HG03060 (cell line): ENCODE measurements at regions not wholly inside any gene's neighbourhood (a gene's known extent, or its start where the extent isn't known, plus 50 kb on each side); places are given as distances from the start of the nearest gene placed in this dataset.
"Not testable (repeated sequence)": the region's sequence is repeated elsewhere in the genome, so short reads cannot be mapped to it uniquely, and the experiment has no call there.

Experiments used
- ATAC-seq: cut with Tn5 transposase; IDR thresholded peaks from one replicate; pipeline ENCODE4 v1.9.1; 2021; ENCODE audit warnings: low read depth, moderate number of reproducible peaks; ENCODE audit not compliant: unreplicated experiment

DNA sequence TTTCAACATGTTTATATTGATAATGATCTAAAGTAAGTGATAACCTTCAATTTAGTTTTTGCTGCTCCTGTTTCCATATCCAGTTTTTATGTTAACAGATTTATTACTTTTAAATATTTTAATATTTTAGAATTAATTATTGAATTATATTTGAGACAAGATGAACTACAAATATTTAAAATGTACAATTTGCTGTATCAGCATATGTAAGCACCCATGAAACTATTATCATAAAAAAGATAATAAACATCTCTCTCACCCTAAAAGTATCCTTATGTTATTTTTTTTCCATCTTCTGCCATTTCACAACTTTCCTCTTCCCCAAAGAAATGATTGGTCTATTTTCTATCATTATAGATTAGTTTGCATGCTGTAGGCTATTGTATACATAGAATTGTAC, 1426.6 kb upstream of the PRR20A start:
- no peak for ATAC-seq

DNA sequence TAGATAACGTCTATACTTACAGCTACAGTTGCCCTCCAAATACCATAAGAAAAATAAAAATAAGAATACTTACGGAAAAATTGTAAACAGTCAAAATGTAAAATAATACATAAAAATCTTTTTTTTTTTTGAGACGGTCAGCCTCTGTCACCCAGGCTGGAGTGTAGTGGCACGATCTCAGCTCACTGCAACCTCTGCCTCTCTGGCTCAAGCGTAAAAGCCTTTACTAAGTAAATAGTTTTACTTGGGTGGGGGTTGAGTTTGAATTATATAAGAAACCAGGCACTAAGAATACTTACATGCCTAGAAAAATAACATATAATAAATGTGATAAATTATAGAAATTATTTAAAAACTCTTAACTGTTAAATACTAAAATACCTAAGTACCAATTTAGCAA, 1413.0 kb upstream of the PRR20A start:
- no peak for ATAC-seq

DNA sequence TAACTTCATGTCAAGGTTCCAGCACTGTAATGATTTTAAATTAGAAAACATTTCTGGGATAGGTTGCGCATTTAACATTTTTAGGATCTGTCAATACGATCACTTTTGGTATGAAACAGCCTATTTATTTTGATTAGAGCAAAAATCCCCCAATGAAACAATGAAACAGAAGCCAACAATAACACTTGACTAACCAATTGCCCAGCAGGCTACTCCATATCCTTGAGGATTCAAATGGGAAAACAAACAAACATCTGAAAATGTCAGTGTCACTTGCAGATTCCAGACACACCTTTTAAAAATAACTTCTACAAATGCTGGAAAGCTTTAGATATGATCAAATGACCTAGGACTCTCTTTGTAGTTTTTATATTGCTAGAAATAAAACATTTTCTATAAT, 1412.5 kb upstream of the PRR20A start:
- no peak for ATAC-seq

DNA sequence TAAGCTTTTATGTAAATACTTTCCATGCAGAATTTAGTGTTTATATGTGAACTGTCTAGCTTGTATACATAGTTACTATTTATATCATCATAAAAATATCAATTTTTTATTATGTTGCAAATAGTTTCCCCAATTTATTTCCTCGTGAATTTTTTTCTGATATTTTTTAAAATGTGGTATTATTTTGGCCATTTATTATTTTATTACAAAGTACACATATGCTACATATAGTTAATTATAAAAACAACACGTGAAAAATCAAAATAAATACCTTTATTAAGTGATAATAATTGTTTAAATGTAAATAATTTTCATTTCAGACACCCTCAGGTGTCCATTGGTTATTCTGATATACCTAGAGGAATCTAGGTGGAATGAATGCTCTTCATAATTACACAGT, 1394.9 kb upstream of the PRR20A start:
- no peak for ATAC-seq

DNA sequence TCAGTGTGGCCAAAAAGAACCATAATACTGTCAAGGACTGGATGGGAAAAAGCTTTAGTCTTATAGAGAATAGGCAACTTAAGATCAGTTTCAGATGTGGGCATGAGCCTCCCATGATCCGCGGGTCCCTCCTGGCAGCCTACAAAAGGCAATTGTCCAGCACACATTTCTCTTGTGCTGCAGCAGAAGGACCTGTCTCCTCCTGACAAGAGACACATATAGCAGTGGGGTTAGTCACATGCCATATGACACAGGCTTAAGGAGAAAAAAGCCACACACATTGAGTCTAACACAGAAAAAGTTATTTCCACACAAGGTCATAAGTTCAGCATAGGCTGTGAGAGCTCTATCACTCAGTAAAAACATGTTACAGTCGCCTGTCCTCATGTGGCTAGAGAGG, 1378.7 kb upstream of the PRR20A start:
- ATAC-seq = no peak

DNA sequence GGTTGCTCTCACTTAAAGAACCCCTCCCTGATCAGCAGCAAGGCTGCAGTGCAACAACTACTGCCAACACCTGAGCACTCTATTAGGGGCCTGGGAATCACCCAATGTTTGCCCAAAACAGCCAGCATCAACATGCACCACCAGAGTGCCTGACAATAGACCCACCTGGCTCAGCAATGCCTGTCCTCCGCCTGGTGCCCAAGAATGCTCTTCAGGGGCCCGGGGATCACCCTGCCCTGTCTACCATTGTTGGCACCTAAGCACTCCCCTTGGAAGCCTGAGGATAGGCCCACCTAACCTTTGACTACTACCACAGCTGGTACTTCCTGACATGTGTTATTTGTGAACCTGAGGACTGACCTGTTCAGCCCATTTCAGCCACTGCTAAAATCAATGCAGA, 1363.1 kb upstream of the PRR20A start:
- no peak for ATAC-seq

DNA sequence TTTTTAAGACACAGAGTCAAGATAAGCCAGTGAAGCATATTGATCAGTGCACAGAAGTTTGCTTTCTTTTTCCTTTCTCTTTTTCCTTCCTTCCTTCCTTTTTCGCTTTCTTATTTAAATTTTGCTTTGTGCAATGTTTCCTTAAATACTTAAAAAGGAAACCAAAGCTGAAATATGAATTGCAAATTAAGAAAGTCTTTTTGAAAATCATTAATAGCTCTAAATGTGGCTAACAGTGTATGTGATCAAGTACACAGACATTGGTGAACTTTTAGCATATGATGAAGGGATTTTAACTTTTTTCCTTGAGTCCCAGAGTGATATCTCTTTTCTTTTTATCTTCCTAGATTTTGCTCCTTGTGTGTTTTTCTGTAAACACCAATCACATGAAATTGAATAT, 1356.9 kb upstream of the PRR20A start:
- ATAC-seq = no peak

DNA sequence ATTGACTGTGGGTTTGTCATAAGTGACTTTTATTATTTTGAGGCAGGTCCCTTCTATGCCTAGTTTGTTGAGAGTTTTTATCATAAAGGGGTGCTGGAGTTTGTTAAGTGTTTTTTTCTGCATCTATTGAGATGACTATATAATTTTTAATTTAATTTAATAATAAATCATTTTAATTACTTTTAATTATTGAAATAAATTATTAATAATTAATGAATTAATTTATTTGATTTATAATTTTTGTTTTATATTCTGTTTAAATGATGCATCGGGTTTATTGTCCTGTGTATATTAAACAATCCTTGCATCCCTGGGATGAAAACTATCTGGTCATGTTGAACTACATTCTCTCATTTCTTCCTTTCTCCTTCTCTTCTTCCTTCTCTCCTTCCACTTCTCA, 1352.2 kb upstream of the PRR20A start:
- ATAC-seq = no peak

DNA sequence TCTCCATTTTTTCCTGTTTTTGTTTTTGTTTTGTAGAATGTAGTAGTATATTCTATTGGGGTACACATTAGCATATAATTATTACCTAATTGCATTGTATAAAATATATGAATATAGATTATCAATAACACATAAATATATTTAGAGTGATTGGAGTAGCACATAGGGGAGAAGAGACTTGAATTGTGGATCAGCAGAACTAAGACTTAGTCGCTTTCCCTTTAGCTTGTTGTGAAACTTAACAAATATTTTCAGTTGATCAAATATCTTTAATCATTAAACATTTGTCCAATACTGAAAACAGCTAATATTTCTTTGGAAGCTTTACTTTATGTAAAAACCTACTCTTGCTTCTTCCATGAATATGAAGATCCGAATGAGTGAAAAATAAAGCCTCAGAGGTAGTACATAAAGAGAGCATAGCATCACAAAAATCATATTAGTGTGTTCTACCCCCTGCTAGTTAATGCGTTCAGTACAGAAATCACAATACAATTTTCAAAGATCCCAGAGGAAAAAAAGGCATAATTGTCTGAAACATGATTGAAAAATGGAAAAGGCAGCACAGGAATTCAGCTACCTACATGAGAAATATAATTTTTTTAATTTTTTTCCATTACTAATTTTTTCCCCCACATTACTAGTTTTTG, 1348.0 kb upstream of the PRR20A start:
- no peak for ATAC-seq

DNA sequence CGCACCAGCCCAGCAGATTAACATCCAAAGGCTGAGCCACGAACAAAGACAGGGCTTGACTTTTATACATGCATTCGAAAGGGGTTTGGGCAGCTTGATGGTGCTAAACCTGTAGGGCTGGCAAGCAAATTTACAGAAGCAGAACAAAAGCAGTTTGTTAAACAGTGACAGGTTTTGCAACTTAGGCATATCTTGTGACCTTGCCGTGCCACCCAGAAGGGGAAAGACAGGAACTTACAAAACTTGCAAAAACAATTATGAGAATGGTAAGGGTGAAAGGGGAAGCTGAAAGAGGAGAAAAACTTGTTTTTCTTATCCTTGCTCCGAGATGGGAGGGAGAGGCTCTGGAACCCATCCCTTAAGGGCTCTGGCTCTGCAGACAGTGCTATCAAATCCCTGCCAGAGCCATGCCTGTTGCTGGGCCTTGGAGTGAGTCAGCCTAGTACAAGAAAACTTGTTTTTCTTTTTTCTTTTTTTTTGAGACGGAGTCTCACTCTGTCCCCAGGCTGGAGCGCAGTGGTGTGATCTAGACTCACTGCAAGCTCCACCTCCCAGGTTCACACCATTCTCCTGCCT, 1325.2 kb upstream of the PRR20A start:
- ATAC-seq = no peak

DNA sequence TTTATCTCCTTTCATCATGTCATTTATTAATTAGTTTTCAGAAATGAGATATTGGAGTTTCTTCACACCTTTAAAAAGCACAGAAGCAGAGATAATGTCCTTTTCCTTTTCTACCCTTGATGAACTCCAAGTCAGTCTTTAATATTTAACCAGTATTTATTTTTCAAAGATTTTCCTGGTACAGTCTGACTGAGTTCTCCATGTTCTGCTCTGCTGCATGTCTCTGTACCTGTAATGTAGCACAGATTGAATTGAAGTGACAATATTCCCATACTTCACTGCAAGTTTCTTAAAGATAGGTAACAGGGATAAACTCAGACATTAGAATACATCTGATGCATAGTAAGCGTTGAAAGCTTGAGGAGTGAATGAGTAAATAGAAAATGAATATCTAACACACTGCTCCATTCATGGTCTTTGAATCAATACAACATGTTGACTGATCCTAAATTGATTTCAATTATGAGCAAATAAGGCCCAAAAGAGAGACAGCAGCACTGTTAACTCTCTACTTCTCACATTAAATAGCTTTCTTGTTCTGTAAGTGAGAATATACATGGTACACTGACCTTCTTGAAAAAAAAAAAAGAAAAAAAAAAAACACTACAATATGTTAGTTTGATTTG, 1323.6 kb upstream of the PRR20A start:
- ATAC-seq = no peak

DNA sequence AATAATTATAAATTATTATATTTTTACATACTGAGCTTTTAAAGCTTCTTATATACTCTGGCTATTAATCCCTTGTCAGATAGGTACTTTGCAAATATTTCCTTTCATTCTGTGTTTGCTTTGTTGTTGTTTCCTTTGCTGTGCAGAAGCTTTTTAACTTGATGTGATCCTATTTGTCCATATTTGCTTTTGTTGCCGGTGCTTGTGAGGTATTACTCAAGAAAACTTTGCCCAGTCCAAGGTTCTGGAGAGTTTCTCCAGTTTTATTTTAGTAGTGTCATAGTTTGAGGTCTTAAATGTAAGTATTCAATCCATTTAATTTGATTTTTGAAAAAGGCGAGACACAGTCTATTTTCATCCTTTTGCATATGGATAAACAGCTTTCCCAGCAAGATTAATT, 1319.9 kb upstream of the PRR20A start:
- no peak for ATAC-seq

DNA sequence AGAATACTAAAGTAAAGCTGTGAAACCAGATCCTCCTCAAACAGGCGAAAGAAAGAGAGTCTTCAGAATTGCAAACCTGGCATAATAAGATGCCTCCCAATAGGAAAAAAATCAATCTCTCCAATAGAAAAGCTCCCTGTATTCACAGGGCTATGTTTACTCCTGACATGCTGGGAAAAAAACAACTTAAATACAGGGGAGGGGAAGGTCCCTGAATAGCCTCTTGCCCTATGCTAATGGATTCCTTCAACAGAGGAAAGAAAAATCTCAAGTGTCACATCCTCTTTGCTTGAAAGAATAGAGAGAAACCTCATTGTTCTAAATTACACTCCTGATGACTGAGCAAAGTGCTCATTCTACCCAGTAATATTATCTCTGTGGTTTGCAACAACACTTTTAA, 1271.1 kb upstream of the PRR20A start:
- ATAC-seq = no peak

DNA sequence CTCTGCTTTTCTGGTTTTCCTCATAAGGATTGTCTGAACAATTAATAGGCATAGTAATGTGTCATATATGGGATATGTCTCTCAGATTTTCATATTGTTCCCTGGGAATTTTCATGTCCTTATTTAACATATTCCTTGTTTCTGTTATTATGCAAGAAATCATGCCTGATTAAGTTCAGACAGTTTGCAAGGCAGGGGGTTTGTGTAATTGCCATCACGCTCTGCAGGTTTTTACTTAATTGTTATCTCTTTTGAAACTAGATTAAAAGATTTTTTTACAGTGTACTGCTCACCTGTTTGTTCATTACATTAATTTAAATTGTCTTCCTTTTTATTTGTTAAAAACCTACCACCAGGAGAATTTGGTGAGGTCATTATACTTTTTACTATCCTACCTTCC, 1253.2 kb upstream of the PRR20A start:
- no peak for ATAC-seq

DNA sequence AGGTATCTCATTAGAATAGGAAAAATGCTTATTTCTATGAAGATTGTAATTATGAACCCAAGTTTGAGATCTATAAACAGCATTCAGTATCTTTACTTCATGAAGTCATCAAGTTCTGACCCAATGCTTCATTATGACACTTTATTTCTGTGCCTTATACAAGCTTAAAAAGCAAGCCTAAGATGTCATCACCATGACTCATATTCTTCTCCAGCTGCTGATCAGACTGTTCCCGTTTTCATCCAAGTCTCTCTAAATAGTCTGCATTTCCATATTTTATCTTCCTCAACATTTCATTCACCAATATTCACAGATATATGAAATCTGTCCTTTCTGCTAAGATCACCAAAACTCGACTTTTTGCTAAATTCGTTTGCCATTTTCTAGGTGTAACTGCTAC, 1247.2 kb upstream of the PRR20A start:
- no peak for ATAC-seq

DNA sequence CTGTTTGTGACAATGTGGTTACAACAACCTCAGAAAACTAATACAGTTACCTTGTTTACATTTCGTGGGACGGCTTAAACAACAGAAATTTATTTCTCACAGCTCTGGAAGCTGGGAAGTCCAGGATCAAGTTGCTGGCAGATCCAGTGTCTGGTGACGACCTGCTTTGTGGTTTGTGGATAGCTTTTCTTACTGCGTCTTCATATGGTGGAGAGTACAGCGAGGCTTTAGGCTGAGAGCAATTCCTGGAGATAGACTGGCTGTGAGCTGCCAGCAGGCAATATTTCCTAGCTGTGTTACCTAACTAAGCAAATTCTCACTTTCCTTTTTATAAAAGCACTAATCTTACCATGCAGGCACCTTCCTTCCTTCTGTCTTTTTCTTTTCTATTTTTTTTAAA, 1203.5 kb upstream of the PRR20A start:
- no peak for ATAC-seq

DNA sequence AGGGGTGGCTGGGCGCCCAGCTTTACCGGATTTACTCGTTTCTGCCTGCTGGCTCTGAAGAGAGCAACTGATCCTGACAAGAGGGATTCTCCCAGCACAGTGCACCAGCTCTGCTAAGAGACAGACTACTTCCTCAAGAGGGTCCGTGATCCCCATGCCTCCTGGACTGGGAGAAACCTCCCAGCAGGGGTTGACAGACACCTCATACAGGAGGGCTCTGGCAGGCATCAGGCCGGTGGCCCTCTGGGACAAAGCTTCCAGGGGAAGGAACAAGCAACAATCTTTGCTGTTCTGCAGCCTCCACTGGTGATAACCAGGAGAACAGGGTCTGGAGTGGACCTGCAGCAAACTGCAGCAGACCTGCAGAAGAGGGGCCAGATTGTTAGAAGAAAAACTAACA, 1192.5 kb upstream of the PRR20A start:
- ATAC-seq = no peak

DNA sequence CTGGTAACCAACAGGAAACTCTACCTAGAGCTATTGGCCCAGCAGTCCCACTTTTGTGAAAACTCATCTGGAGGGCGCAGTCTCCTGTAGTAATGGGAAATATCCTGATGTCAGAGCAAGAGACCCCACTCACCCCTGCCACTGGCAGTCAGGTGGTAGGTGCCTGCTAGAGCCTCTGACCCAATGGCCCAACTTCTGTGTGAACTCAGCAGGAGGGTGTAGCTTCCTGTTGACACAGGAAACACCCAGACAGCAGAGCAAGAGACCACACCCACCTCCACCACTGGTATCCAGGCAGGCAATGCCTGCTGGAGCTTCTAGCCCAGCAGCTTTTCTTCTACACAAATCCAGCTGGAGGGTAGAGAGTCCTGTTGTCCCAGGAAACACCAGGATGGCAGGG, 1176.8 kb upstream of the PRR20A start:
- ATAC-seq = no peak

DNA sequence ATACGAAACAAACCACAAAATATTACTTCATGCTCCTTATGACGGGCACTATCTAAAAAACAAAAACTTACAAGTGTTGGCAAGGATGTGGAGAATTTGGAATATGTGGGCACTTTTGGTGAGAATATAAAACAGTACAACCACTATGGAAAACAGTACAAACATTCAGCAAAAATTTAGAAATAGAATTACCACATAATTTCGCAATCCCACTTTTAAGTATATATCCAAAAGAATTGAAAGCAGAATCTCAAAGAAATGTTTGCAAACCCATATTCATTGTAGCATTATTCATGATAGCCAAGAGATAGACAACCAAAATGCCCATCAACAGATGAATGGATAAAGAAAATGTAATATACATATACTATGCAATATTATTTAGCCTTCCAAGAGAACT, 1173.7 kb upstream of the PRR20A start:
- no peak for ATAC-seq

DNA sequence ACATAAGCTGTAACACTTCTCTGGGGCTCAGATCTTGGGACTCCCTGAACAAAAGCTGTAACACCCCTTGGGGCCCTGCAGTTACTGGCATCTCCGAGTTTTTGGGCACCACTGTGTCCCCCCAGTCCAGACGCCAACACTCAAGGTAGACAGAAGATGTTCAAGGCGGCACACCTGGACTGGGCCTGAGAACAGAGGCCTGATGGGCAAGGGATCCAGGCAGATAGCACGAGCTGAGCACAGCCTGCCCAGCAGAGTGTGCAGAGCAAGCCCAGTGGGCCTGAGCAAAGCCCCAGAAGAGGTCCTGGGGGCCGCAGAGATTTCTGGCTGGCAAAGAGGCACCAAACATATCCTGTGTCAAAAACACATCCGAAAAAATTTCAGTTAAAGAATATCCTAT, 1163.3 kb upstream of the PRR20A start:
- ATAC-seq = no peak

DNA sequence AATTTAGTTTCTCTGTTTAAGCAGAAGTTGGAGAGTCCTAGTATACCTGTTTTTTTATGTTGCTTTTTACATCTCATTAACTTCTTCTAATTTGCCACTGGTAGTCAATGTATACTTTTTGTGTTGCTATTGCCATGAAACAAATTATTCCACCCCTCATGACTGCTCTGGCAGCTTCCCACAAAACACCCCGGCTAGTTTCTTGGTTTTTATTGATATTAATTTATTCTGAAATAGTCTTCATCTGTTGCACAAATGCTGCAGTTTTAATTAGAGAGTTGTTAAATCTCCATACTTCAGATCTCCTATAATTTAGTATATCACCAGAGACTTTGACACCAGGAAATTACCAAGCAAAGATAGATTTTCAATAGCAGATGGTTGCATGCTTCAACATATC, 1159.3 kb upstream of the PRR20A start:
- ATAC-seq = no peak

DNA sequence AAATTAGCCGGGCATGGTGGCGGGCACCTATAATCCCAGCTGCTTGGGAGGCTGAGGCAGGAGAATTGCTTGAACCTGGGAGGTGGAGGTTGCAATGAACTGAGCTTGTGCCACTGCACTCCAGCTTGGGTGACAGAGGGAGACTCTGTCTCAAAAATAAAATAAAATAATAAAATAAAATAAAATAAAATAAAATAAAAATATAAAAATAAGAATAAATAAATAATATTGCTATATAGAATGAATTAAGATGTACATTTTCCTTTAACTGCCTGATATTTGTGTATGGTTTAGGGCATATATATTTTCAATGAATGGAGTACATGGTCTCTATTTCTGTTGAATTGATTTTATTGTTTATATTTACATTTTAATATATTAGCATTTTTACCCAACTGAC, 1156.7 kb upstream of the PRR20A start:
- ATAC-seq = not testable (repeated sequence)
